GM21619 (cell line): ENCODE measurements at regions not wholly inside any gene's neighbourhood (a gene's known extent, or its start where the extent isn't known, plus 50 kb on each side); places are given as distances from the start of the nearest gene placed in this dataset.

Source experiments
- ATAC-seq: cut with Tn5 transposase; IDR thresholded peaks from one replicate; pipeline ENCODE4 v1.9.1; 2021; ENCODE audit not compliant: unreplicated experiment

GRCh38 chr6:76702187-76702586 is 629.7 kb upstream of the IMPG1 start:
- ATAC-seq: no peak

DNA sequence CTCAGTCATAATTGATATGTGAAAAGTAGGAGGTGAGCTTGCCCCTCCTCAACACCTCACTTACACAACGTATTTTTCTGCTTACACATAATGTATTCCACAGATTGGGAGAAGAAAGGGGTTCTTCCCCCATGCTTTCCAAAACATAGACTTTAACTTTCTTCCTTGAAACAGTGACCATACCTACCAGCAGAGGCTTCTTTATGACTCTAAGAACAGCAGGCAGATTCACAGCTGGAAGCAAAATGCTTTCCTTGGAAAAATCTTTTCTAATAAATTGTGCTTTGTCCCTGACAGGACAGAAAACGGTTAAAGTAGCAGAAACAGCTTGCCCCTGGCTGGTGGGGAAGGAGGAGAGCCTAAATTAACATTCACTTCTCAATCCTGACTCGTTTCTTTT is 629.1 kb upstream of the IMPG1 start:
- no peak for ATAC-seq

GRCh38 chr6:76697585-76697984 is 625.1 kb upstream of the IMPG1 start:
- ATAC-seq: no peak

DNA sequence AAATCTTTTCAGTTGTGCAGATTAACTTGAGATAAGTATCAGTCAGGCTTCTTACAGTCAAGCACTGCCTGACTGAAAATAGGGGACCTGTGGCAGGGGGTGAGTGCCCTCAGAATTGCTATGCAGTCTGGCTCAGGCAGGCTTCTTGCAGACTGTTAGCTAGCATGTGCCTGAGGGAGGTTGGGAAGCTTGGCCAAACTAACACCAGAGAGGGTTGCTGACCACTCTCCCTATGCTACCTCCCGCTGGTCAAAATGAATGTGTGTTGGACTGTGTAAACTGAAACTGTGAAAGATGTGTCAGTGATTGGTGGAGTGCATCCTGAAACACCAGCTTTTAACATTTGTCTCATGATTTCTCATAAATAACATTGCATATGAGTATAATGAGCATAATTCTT is 622.3 kb upstream of the IMPG1 start:
- no peak for ATAC-seq

- ATAC-seq: no peak
Observed at GRCh38 chr6:76684875-76685274, 612.4 kb upstream of the IMPG1 start.

- no peak for ATAC-seq
Observed at GRCh38 chr6:76683985-76684384, 611.5 kb upstream of the IMPG1 start.

GRCh38 chr6:76682842-76683241 is 610.4 kb upstream of the IMPG1 start:
- peak; percentile 62 for ATAC-seq

DNA sequence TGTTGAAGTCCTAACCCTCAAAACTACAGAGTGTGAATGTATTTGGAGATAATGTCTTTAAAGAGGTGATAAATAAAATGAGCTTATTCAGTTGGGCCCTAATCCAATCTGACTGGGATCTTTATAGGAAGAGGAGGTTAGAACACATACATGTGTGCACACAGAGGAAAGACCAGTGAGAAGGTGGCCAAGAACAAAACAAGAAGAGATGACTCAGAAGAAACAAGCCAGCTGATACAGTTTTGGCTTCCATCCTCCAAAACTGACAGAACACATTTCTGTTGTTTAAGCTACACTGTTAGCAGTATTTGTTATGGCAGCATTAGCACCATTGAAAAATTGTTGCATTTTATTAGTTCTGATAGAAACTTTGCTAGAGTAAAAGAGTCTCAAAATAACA is 609.3 kb upstream of the IMPG1 start:
- ATAC-seq: no peak

- ATAC-seq: peak; percentile 60
Observed at GRCh38 chr6:76677017-76677416, 604.6 kb upstream of the IMPG1 start.

DNA sequence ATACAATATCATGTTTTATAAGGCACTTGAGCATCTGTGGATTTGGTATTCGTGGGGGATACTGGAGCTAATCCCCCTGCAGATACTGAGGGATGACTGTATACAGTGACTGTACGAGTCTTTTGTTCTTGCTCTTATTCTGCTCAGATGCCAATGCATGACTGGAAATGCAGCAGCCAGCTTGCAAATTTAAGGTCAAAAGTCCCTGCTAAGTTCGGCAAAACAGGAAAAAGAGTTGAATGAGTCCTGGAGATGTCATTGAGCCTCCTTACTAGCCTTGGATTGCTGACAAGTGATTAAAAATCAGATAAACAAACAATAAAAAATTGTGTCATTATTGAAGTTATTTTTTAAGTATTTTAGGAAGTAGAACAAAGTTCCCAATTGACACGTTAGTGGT is 599.3 kb upstream of the IMPG1 start:
- no peak for ATAC-seq

DNA sequence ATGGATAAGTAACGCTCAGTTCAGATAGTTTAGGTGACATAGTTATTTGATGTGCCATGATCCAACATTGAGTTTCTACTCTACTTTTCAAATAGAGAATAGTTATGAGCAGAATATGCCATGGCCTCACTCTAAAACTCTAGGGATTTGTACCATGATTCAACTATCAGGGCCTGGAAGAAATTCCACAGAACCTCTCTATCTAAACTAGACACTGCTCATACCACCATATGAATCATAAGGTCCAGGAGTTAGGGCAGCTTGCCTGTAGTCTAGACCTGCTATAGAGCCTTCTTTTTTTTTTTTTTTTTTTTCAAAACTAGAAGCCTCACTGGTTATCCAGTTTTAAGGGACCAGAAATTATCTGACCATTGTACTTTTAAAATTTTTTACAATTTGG is 571.8 kb upstream of the IMPG1 start:
- no peak for ATAC-seq

DNA sequence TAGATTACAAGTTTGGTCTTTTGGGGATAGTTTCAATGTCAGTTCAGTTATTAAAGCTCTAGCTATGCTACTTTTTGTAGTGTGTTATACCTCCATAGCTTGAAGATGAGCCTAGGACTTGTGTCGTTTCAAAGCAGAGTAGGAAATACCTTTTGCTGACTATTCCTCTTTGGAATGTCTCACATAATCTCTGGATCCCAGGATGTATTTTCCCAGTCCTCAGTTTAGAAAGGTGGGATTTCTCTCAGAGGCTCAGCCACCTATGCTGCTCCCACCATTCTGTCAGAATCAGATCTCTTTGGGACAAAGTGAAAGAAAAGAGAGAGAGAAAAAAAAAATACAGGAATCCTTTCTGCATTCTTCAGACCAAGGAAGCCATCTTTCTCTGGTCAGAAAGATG is 567.5 kb upstream of the IMPG1 start:
- ATAC-seq: no peak

GRCh38 chr6:76634695-76635094 is 562.2 kb upstream of the IMPG1 start:
- ATAC-seq: no peak

DNA sequence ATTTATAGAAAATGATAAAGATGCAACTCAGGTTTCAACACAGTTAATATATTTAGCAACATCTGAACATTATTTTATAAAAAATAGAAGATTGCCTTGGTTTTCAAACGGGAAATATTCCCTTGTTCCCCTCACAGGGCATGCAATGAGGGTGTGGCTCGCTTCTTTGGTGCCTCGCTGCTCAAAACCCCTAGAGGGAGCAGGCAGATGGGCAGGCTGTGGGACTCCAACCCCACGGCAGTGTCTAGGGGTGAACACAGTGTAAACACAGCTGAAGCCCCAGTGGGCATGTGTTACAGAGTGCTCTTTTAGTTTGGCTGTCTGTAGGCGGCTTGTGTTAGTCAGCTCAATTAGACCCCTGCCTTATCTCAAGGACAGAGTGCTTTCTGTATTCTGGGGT is 560.8 kb upstream of the IMPG1 start:
- no peak for ATAC-seq

GRCh38 chr6:76631622-76632021 is 559.2 kb upstream of the IMPG1 start:
- no peak for ATAC-seq

DNA sequence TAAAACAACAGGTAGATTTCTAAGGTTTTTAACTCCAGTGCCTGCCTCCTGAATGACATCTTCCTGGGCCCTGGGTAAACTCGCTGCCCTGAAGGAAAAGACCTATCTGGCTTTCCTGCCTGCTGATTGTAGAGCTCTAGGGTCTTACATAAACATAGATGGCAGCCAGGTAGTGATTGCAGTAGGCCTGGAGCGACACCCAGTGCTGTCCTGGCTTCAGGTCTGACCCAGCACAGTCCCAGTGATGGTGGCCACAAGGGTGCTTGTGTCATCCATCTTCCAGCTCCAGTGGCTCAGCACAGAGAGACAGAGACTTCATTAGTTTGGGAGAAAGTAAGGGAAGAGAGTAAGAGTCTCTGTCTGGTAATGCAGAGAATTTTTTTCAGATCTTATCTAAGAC is 542.9 kb upstream of the IMPG1 start:
- ATAC-seq: no peak

GRCh38 chr6:76612954-76613353 is 540.5 kb upstream of the IMPG1 start:
- ATAC-seq: no peak

- ATAC-seq: no peak
Observed at GRCh38 chr6:76609160-76609559, 536.7 kb upstream of the IMPG1 start.

DNA sequence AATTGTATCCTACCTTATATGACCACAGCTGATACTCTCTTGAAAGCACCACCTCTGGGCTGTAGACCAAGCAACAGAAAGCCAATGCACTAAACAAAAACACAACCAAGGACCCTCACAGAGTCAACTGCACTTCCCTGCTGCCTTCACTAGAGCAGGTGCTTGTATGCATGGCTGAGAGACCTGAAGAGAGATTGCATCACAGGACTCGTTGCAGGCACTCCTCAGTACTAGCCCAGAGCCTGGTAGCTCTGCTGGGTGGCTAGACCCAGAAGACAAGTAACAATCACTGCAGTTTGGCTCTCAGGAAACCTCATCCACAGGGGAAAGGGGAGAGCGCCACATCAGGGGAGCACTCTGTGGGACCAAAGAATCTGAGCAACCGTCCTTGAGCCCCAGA is 521.6 kb upstream of the IMPG1 start:
- ATAC-seq: no peak

DNA sequence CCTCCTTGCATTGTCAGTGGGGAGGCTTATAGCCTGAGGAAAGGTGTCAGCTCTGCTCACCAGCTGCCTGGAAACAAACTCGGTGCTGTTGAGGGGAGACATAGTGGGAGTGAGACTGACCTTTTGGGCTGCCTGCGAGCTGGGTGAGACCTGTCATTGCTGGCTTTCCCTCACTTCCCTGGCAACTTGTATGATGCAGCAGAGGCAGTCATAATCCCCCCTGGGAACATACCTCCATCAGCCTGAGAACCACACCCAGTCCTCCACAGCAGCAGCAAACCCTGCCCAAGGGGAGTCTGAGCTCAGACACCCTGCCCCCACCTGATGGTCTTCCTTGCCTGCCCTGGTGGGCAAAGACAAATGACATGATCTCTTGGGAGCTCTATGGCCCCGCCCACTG is 521.2 kb upstream of the IMPG1 start:
- no peak for ATAC-seq

- ATAC-seq: no peak
Observed at GRCh38 chr6:76592566-76592965, 520.1 kb upstream of the IMPG1 start.

DNA sequence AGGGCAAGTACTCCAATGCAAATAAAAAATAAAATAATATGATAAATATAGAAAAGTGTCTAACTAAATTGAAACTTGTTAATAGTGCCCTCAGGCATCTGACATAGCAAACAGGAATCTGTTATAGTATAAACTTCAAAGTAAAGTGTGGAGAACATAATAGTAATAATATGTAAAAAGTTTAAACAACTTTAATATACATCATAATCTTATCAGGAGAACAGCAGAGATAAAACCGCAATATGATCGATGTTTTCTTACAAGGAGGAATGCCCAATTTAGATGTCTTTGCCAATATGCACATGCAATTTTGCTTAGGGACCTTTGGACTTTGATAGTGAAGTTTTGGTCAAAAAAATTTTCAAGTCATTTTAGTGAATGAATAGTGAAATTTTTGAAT is 514.8 kb upstream of the IMPG1 start:
- ATAC-seq: no peak

DNA sequence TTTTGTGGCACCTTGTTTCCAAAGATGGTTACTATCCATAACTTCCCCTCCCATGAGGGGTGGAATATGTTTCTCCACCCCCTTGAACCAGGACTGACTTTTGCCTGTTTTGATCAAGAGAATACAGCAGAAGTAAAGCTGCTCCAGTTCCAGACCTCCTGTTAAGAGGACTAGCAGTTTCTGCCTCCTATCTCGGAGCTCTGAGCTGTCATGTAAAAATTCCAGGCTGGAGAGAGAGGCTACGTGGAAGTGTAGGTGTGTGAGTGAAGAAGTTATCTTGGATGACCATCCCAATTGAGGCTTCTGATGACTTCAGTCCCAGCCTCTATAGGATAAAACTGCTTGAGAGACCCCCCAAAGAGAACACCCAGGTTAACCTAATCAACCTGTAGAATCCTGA is 511.7 kb upstream of the IMPG1 start:
- no peak for ATAC-seq

DNA sequence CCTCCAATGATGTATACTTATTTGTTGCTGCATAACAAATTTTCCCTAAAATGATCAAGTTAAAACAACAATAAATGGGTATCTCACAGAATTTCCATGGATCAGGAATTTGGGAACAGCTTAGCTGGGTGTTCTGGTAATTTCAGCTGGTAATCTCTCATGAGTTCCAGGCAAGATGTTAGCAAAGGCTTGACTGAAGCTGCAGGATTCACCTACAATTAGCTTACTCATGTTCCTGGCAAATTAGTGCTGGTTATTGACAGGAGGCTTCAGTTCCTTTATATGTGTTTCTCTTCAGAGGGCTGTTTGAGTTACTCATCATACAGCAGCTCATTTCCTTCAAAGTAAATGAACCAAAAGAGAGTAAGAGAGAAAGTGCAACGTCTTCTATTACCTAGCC is 506.3 kb upstream of the IMPG1 start:
- ATAC-seq: no peak
